ENCODE measurements at regions not wholly inside any gene's neighbourhood (a gene's known extent, or its start where the extent isn't known, plus 50 kb on each side); places are given as distances from the start of the nearest gene placed in this dataset.

- ChIA-PET POLR2A (no interaction called here), CTCF (no interaction called here), RAD21 (ENCODE audit: low non-redundant PET in 1 of 2, low total read pairs in 2 of 2, uncharacterized antibody in 2 of 2, unreplicated experiment in 2 of 2) (no interaction called here)
- DNase-seq (ENCODE audit: low read depth, low spot score) (no peak), ATAC-seq (no peak)
- H3K27ac ChIP-seq (ENCODE audit: low read depth, low read length) = no peak overlapping the region
- no peaks in the 10 kb centered on the region for H3K4me1 ChIP-seq (ENCODE audit: control insufficient read depth in 1 of 2, insufficient read depth in 2 of 2, low read length in 2 of 2)
- no peaks in the 10 kb centered on the region for H4K20me1 ChIP-seq (ENCODE audit: insufficient read depth)
- no TSS peak for BruUV-seq (replicated peaks)
- no peaks in the 10 kb centered on the region for H3K27me3 ChIP-seq (ENCODE audit: insufficient read depth, low read length)
- H3K9ac ChIP-seq (ENCODE audit: low read length) = no peak overlapping the region
- no peaks in the 10 kb centered on the region for H3K79me2 ChIP-seq (ENCODE audit: insufficient read depth, low read length)
- H3K4me3 ChIP-seq (replicated peaks in 1 of 2; ENCODE audit: low read depth in 1 of 2, low read length in 2 of 2) = no peak overlapping the region
- no peak for TF ChIP-seq CTCF (IDR thresholded peaks at IDR 0.05 in 2 of 3, conservative IDR thresholded peaks at IDR 0.05 in 1 of 3; ENCODE audit: borderline replicate concordance in 1 of 3, insufficient read depth in 1 of 3, low read depth in 2 of 3, low read length in 2 of 3)
- TF ChIP-seq POLR2AphosphoS5 (IDR thresholded peaks at IDR 0.05; ENCODE audit: low read depth, low read length) = no peak
- no peak for TF ChIP-seq TCF7L2 (IDR thresholded peaks at IDR 0.05; ENCODE audit: borderline replicate concordance, extremely low read depth, insufficient read depth, insufficient read length)
- no peak for TF ChIP-seq SP1 (IDR thresholded peaks at IDR 0.05; ENCODE audit: low read depth)
- no peak for TF ChIP-seq ATF3 (IDR thresholded peaks at IDR 0.05)
- no peak for TF ChIP-seq EGR1 (IDR thresholded peaks at IDR 0.05; ENCODE audit: low read depth)
- intact Hi-C loops (cut with micrococcal nuclease) = no loop called here
- no peaks in the 10 kb centered on the region for H3K9me2 ChIP-seq (ENCODE audit: insufficient read depth)
- no peak overlapping the region for H3K4me2 ChIP-seq (ENCODE audit: low read length)
- H3K36me3 ChIP-seq (ENCODE audit: control insufficient read depth in 1 of 2, insufficient read depth in 2 of 2, low read length in 2 of 2) = no peaks in the 10 kb centered on the region
- H3K9me3 ChIP-seq (ENCODE audit: control insufficient read depth in 1 of 2, insufficient read depth in 1 of 2, low read depth in 1 of 2, low read length in 2 of 2) = no peaks in the 10 kb centered on the region
- no peak overlapping the region for H2AFZ ChIP-seq (ENCODE audit: low read depth, low read length, poor library complexity, severe bottlenecking)
Measured at GRCh38 chr15:36265422-36265821, 314.0 kb upstream of the CDIN1 start.

- Histone ChIP-seq H4K20me1 (ENCODE audit: insufficient read depth) (no peaks in the 10 kb centered on the region), H3K4me2 (ENCODE audit: low read length) (no peak overlapping the region), H3K9ac (ENCODE audit: low read length) (no peak overlapping the region), H3K9me2 (ENCODE audit: insufficient read depth) (no peaks in the 10 kb centered on the region), H3K4me3 (replicated peaks in 1 of 2; ENCODE audit: low read depth in 1 of 2, low read length in 2 of 2) (no peak overlapping the region), H3K4me1 (ENCODE audit: control insufficient read depth in 1 of 2, insufficient read depth in 2 of 2, low read length in 2 of 2) (no peaks in the 10 kb centered on the region), H3K27me3 (ENCODE audit: insufficient read depth, low read length) (no peaks in the 10 kb centered on the region), H2AFZ (ENCODE audit: low read depth, low read length, poor library complexity, severe bottlenecking) (no peak overlapping the region), H3K9me3 (ENCODE audit: control insufficient read depth in 1 of 2, insufficient read depth in 1 of 2, low read depth in 1 of 2, low read length in 2 of 2) (no peaks in the 10 kb centered on the region), H3K27ac (ENCODE audit: low read depth, low read length) (no peak overlapping the region), H3K79me2 (ENCODE audit: insufficient read depth, low read length) (no peaks in the 10 kb centered on the region), H3K36me3 (ENCODE audit: control insufficient read depth in 1 of 2, insufficient read depth in 2 of 2, low read length in 2 of 2) (no peaks in the 10 kb centered on the region)
- no peak for TF ChIP-seq ZNF274 (IDR thresholded peaks at IDR 0.05; ENCODE audit: low read depth, low read length)
- TF ChIP-seq ZBTB33 (IDR thresholded peaks at IDR 0.05; ENCODE audit: extremely low read depth, insufficient replicate concordance, low read length) = no peak
- no peak for TF ChIP-seq SP1 (IDR thresholded peaks at IDR 0.05; ENCODE audit: low read depth)
- no peak for TF ChIP-seq RAD21 (IDR thresholded peaks at IDR 0.05; ENCODE audit: low read depth)
- no peak for TF ChIP-seq FOSL1 (IDR thresholded peaks at IDR 0.05; ENCODE audit: low read depth)
- no peak for TF ChIP-seq YY1 (IDR thresholded peaks at IDR 0.05; ENCODE audit: extremely low read depth, insufficient replicate concordance, low read depth, low read length)
- no peak for TF ChIP-seq ATF3 (IDR thresholded peaks at IDR 0.05)
- no peak for TF ChIP-seq SIN3A (IDR thresholded peaks at IDR 0.05; ENCODE audit: low read depth)
- no peak for TF ChIP-seq SRF (IDR thresholded peaks at IDR 0.05; ENCODE audit: low read depth)
- TF ChIP-seq JUND (IDR thresholded peaks at IDR 0.05) = no peak
- intact Hi-C loops (cut with micrococcal nuclease) = no loop called here
- no TSS peak for BruUV-seq (replicated peaks)
- RAD21 ChIA-PET (ENCODE audit: low non-redundant PET in 1 of 2, low total read pairs in 2 of 2, uncharacterized antibody in 2 of 2, unreplicated experiment in 2 of 2) = no interaction called here
- no peak for ATAC-seq
- no peak for DNase-seq (ENCODE audit: low read depth, low spot score)
- CTCF ChIA-PET = no interaction called here
- POLR2A ChIA-PET = no interaction called here
Measured at GRCh38 chr15:36271048-36271447, 308.4 kb upstream of the CDIN1 start.

All from HCT116 (cell line).